GM18508 (cell line): ENCODE measurements at regions not wholly inside any gene's neighbourhood (a gene's known extent, or its start where the extent isn't known, plus 50 kb on each side); places are given as distances from the start of the nearest gene placed in this dataset.
"Not testable (repeated sequence)": the region's sequence is repeated elsewhere in the genome, so short reads cannot be mapped to it uniquely, and the experiment has no call there.

Experiments used
- ATAC-seq: cut with Tn5 transposase; IDR thresholded peaks from one replicate; pipeline ENCODE4 v1.9.1; 2021; ENCODE audit warnings: moderate number of reproducible peaks; ENCODE audit not compliant: insufficient read depth, unreplicated experiment

GRCh38 chr11:90332415-90332814 lies 109.6 kb upstream of the CHORDC1 start:
- ATAC-seq, result no peak

GRCh38 chr11:90330632-90331031 lies 107.8 kb upstream of the CHORDC1 start:
- no peak for ATAC-seq

- no peak for ATAC-seq
Measured at GRCh38 chr11:90329043-90329442, 106.2 kb upstream of the CHORDC1 start.

DNA sequence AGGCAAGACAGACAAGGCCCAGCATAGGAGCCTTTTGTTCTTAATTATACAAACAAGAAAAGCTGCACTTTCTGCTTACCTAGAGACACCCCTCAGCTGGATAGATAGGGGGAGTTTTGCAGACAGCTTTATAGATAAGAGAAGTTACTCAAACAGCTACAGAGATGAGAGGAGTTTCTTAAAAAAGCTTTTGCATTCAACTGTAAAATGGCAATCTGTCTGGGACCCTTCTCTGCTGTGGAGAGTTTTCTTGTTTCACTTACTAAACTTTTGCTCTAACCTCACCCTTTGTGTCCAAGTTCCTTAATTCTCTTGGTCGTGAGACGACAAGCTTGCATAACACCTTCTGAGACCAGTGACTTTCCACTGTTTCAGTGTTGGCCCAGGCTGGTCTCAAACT lies 103.8 kb upstream of the CHORDC1 start:
- no peak for ATAC-seq

GRCh38 chr11:90323289-90323688 lies 100.4 kb upstream of the CHORDC1 start:
- no peak for ATAC-seq

DNA sequence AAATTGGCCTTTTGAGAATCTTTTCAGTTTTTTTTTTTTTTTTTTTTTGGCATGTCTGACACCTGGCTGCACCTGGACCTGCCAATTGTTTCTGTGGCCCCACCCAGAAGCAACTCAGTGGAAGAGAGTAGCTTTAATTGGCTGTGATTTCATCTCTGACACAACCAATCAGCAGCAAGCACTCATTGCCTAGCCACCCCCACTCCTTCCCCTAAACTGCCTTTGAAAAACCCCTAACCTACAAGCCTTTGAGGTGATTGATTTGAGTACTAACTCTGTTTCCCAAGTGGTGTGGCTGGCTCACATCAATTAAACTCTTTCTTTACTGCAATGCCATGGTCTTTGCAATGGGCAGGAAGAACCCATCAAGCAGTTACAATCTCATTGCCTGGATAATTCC lies 98.2 kb upstream of the CHORDC1 start:
- ATAC-seq, result no peak

- ATAC-seq, result no peak
Measured at GRCh38 chr11:90318651-90319050, 95.8 kb upstream of the CHORDC1 start.

GRCh38 chr11:90310210-90310609 lies 87.4 kb upstream of the CHORDC1 start:
- no peak for ATAC-seq

DNA sequence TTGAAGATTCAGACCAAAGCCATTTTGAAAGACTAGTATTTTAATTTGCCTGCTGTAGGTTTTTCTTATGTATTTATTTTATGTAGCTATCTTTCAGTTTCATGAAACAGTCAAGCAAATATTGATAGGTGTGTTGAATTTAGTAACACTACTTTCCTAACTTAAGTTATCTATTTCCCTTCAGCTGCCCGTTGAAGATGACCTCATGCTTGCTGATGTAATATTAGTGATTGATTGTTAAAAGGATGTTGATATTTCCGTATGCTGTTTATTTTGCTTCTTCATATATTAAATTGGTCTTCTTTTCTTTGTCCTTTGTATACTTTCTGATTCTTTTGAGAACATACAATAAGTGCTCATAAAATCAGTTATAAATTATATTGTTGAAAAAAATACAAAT lies 86.8 kb upstream of the CHORDC1 start:
- no peak for ATAC-seq

GRCh38 chr11:90294526-90294925 lies 71.7 kb upstream of the CHORDC1 start:
- ATAC-seq, result no peak

GRCh38 chr11:90294091-90294490 lies 71.2 kb upstream of the CHORDC1 start:
- ATAC-seq, result no peak

- ATAC-seq, result no peak
Measured at GRCh38 chr11:90288212-90288821, 65.5 kb upstream of the CHORDC1 start.

- no peak for ATAC-seq
Measured at GRCh38 chr11:90286640-90287039, 63.8 kb upstream of the CHORDC1 start.

DNA sequence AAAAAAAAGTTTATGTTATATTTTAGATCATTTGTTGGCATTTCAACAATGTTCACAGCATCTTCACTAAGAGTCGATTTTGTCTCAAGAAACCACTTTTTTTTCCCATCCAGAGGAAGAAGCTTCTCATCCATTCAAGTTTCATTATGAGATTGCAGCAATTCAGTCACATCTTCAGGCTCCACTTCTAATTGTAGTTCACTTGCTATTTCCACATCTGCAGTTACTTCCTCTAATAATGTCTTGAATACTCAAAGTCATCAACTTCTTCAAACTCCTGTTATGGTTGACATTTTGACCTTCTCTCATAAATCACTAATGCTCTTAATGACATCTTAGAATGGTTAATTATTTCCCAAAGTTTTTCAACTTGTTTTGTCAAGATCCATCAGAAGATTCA lies 61.3 kb upstream of the CHORDC1 start:
- no peak for ATAC-seq

DNA sequence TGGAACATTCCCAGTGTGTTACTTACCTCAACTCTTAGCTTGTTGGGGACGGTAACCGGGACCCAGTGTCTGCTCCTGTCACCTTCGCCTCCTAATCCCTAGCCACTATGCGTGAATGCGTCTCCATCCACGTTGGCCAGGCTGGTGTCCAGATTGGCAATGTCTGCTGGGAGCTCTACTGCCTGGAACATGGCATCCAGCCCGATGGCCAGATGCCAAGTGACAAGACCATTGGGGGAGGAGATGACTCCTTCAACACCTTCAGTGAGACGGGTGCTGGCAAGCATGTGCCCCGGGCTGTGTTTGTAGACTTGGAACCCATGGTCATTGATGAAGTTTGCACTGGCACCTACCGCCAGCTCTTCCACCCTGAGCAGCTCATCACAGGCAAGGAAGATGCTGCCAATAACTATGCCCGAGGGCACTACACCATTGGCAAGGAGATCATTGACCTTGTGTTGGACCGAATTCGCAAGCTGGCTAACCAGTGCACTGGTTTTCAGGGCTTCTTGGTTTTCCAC lies 59.8 kb upstream of the CHORDC1 start:
- not testable (repeated sequence) for ATAC-seq

GRCh38 chr11:90274362-90274761 lies 51.5 kb upstream of the CHORDC1 start:
- ATAC-seq, result no peak
